Activated naive CD4-positive, alpha-beta T cell treated with anti-CD3 and anti-CD28 coated beads for 36 hours (primary cell): ENCODE measurements at regions not wholly inside any gene's neighbourhood (a gene's known extent, or its start where the extent isn't known, plus 50 kb on each side); places are given as distances from the start of the nearest gene placed in this dataset.
A peak's percentile ranks its signal among the peaks of the same experiment; 100 is the strongest.
"Not testable (repeated sequence)": the region's sequence is repeated elsewhere in the genome, so short reads cannot be mapped to it uniquely, and the experiment has no call there.

Source experiments
- CTCF ChIA-PET: fragments of 350-600 bp; sonication (Branson Sonifier 250); formaldehyde crosslinking; loops from one replicate; lab custom pipeline; 2021; ENCODE audit warnings: antibody characterized with exemption; lab: Charles Lee
- DNase-seq: peaks from one replicate; pipeline ENCODE4 v3.0.0-alpha.2; 2020
- H3K27ac Mint-ChIP-seq: one replicate; pipeline ENCODE4 v1.8.0; 2021; ENCODE audit warnings: mild to moderate bottlenecking, mixed read lengths
- H3K27me3 Mint-ChIP-seq: one replicate; pipeline ENCODE4 v1.8.0; 2021; ENCODE audit warnings: low read depth, mixed read lengths
- H3K36me3 Mint-ChIP-seq: one replicate; pipeline ENCODE4 v1.8.0; 2021; ENCODE audit warnings: low read depth, mixed read lengths
- H3K4me1 Mint-ChIP-seq: one replicate; pipeline ENCODE4 v1.8.0; 2021; ENCODE audit warnings: low read depth, mixed read lengths
- H3K4me3 Mint-ChIP-seq: one replicate; pipeline ENCODE4 v1.8.0; 2021; ENCODE audit warnings: mild to moderate bottlenecking, moderate library complexity, mixed read lengths
- H3K9me3 Mint-ChIP-seq: one replicate; pipeline ENCODE4 v1.8.0; 2021; ENCODE audit warnings: mixed read lengths
- intact Hi-C: fragments of 100-400 bp; cut with micrococcal nuclease; formaldehyde crosslinking; loops from one replicate; pipeline ENCODE4 v1.15.1; 2023

GRCh38 chr12:28996688-28997087, 152.4 kb upstream of the FAR2 start:
- Mint-ChIP-seq H3K27ac (no peak overlapping the region), H3K36me3 (no peaks in the 10 kb centered on the region), H3K4me1 (no peaks in the 10 kb centered on the region), H3K27me3 (peaks cover 6% of the 10 kb centered on the region), H3K9me3 (no peaks in the 10 kb centered on the region), H3K4me3 (no peak overlapping the region)
- intact Hi-C loops: loop anchor here (5.0 kb wide), 1 partner anchor 1029 kb away; no protein-coding TSS in a partner anchor
- CTCF ChIA-PET: interaction anchor here (1.1 kb wide), 1 partner anchor 17 kb away, joined by 4 read pairs; no protein-coding TSS in a partner anchor
- no peak for DNase-seq

GRCh38 chr12:28998662-28999120, 150.4 kb upstream of the FAR2 start:
- H3K36me3 Mint-ChIP-seq: no peaks in the 10 kb centered on the region
- no peak overlapping the region for H3K27ac Mint-ChIP-seq

DNA sequence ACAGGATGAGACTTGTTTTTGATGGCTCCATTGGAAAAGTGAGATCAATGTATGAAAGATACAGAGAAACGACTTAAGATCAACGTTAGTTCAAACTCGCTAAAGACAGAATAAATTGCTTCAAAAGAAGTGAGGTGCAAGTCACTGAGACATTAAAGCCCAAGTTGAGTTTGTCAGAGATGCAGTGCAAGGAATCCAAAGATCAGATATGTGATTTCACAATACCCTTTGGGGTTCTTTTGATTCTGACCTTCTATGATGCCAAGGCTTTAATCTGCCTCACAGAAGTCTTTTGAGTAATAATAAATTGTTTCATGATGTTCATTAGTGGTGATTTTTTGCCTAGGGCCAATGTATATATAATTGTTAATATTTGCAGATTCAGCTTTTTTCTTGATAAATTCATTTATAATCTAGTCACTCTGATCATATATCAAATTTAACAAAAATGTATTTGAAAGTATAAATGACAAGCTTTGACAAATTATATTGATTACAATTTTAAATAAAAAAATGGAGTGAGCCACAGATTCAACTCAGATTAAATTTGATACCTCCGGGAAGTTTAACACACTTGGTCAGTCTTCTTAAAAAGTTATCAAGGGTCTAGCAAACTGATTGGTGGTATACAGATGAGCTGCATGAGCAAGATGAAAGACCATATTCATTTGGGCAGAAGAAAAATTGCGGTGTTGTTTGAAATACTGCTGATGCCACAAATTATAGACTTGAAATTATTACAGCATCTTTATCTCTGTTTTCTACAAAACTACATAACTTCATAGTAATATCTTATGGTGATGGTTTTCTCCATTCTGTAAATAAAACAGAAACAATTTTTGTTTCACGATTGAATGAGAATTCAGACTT, 144.8 kb upstream of the FAR2 start:
- no peak for DNase-seq
- H3K9me3 Mint-ChIP-seq: no peaks in the 10 kb centered on the region
- H3K27ac Mint-ChIP-seq: no peak overlapping the region
- no peaks in the 10 kb centered on the region for H3K4me1 Mint-ChIP-seq
- intact Hi-C loops: no loop called here
- peaks cover 8% of the 10 kb centered on the region for H3K27me3 Mint-ChIP-seq
- no peaks in the 10 kb centered on the region for H3K36me3 Mint-ChIP-seq
- CTCF ChIA-PET: no interaction called here
- no peak overlapping the region for H3K4me3 Mint-ChIP-seq

More at GRCh38 chr12:28998662-28999120, 150.4 kb upstream of the FAR2 start:
- no peaks in the 10 kb centered on the region for H3K9me3 Mint-ChIP-seq
- H3K4me1 Mint-ChIP-seq: no peaks in the 10 kb centered on the region
- H3K4me3 Mint-ChIP-seq: no peak overlapping the region
- CTCF ChIA-PET: interaction anchor here (0.6 kb wide), 1 partner anchor 263 kb away, joined by 3 read pairs; no protein-coding TSS in a partner anchor
- DNase-seq: peak; percentile 40
- peaks cover 6% of the 10 kb centered on the region for H3K27me3 Mint-ChIP-seq
- intact Hi-C loops: loop anchor here (2.0 to 5.0 kb wide), 2 partner anchors 1031 to 1266 kb away; no protein-coding TSS in a partner anchor

GRCh38 chr12:29004936-29005304, 144.2 kb upstream of the FAR2 start:
- no peak for DNase-seq
- CTCF ChIA-PET: no interaction called here
- Mint-ChIP-seq H3K27me3 (peaks cover 6% of the 10 kb centered on the region), H3K36me3 (no peaks in the 10 kb centered on the region), H3K27ac (no peak overlapping the region), H3K9me3 (no peaks in the 10 kb centered on the region), H3K4me1 (no peaks in the 10 kb centered on the region), H3K4me3 (no peak overlapping the region)
- intact Hi-C loops: no loop called here

DNA sequence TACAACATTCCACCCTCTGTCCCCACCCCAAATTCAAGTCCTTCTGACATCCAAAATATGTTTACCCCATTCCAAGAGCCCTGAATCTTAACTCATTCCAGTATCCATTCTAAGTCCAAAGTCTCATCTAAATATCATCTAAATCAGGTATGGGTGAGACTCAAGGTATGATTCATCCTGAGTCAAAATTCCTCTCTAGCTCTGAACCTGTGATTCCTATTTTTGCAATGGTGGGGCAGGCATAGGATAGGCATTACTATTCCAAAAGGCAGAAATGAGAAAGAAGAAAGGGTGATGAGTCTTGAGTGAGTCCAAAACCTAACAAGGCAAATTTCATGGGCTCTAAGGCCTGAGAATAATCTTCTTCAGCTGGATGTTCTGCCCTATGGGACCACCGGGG, 140.3 kb upstream of the FAR2 start:
- H3K36me3 Mint-ChIP-seq: no peaks in the 10 kb centered on the region
- no peaks in the 10 kb centered on the region for H3K9me3 Mint-ChIP-seq
- DNase-seq: no peak
- H3K27me3 Mint-ChIP-seq: peaks cover 3% of the 10 kb centered on the region
- H3K4me3 Mint-ChIP-seq: no peak overlapping the region
- intact Hi-C loops: no loop called here
- no peaks in the 10 kb centered on the region for H3K4me1 Mint-ChIP-seq
- CTCF ChIA-PET: no interaction called here
- H3K27ac Mint-ChIP-seq: no peak overlapping the region

- H3K27ac Mint-ChIP-seq: no peak overlapping the region
- peaks cover under 1% of the 10 kb centered on the region for H3K36me3 Mint-ChIP-seq
- CTCF ChIA-PET: interaction anchor here (1.0 kb wide), 1 partner anchor 60 kb away, joined by 3 read pairs; no protein-coding TSS in a partner anchor
- H3K4me3 Mint-ChIP-seq: no peak overlapping the region
- peaks cover 2% of the 10 kb centered on the region for H3K27me3 Mint-ChIP-seq
- H3K9me3 Mint-ChIP-seq: no peaks in the 10 kb centered on the region
- DNase-seq: no peak
- intact Hi-C loops: no loop called here
- no peaks in the 10 kb centered on the region for H3K4me1 Mint-ChIP-seq
Measured at GRCh38 chr12:29012673-29013072, 136.4 kb upstream of the FAR2 start.

- H3K9me3 Mint-ChIP-seq, H3K27ac Mint-ChIP-seq, H3K36me3 Mint-ChIP-seq, intact Hi-C loops, H3K4me1 Mint-ChIP-seq, CTCF ChIA-PET, H3K4me3 Mint-ChIP-seq, DNase-seq, H3K27me3 Mint-ChIP-seq: not testable (repeated sequence)
Measured at GRCh38 chr12:29017532-29017931, 131.5 kb upstream of the FAR2 start.

GRCh38 chr12:29023436-29024076, 125.5 kb upstream of the FAR2 start:
- no peak for DNase-seq
- H3K27ac Mint-ChIP-seq: no peak overlapping the region
- no peaks in the 10 kb centered on the region for H3K9me3 Mint-ChIP-seq
- peaks cover 4% of the 10 kb centered on the region for H3K27me3 Mint-ChIP-seq
- CTCF ChIA-PET: no interaction called here
- H3K4me3 Mint-ChIP-seq: no peak overlapping the region
- peaks cover 14% of the 10 kb centered on the region for H3K4me1 Mint-ChIP-seq
- H3K36me3 Mint-ChIP-seq: no peaks in the 10 kb centered on the region
- intact Hi-C loops: no loop called here

- intact Hi-C loops: no loop called here
- Mint-ChIP-seq H3K27ac (no peak overlapping the region), H3K36me3 (no peaks in the 10 kb centered on the region), H3K9me3 (no peaks in the 10 kb centered on the region), H3K4me1 (peaks cover 14% of the 10 kb centered on the region), H3K4me3 (no peak overlapping the region), H3K27me3 (peaks cover 5% of the 10 kb centered on the region)
- no peak for DNase-seq
- CTCF ChIA-PET: no interaction called here
Measured at GRCh38 chr12:29024117-29024516, 125.0 kb upstream of the FAR2 start.

DNA sequence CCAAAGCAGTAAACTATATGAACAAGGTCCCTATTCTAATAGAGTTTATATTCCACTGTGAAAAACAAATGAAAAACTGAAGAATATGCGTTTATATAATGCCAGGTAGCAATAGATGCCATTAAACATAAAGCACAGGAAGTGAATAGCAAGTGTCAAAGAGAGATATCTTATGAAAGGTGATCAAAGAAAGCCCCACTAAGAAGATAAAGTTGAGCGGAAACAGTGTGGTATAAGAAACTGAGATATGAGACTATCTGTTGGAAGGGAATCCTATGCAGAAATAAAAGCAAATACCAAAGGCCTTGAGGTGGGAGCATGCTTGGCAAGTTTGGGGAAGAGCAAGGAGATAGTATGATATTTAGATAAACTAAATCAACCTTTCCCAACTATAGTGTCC, 123.1 kb upstream of the FAR2 start:
- H3K27ac Mint-ChIP-seq: no peak overlapping the region
- intact Hi-C loops: no loop called here
- no peak overlapping the region for H3K4me3 Mint-ChIP-seq
- no peak for DNase-seq
- H3K36me3 Mint-ChIP-seq: no peaks in the 10 kb centered on the region
- CTCF ChIA-PET: no interaction called here
- no peaks in the 10 kb centered on the region for H3K9me3 Mint-ChIP-seq
- H3K27me3 Mint-ChIP-seq: peaks cover 4% of the 10 kb centered on the region
- H3K4me1 Mint-ChIP-seq: peaks cover 14% of the 10 kb centered on the region

DNA sequence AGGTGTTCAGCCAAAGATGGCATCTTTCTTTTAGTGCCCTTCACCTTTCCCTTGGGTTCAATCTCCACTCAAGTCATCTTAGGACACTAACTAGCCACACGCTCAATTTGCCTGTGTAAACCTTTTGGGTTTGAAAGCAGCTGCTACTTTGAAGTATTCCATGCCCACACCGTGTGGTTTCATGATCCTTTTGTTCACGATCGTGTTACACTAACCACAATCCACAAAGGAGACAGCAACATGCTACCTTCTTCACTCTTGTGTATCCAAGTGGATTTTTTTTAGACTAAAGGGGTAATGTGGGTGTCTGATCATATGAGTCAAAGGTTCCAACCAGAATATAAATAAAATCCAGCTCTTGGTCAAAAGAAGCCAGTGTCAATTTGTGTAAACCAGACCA, 122.7 kb upstream of the FAR2 start:
- no peak overlapping the region for H3K4me3 Mint-ChIP-seq
- intact Hi-C loops: no loop called here
- H3K36me3 Mint-ChIP-seq: no peaks in the 10 kb centered on the region
- CTCF ChIA-PET: no interaction called here
- H3K9me3 Mint-ChIP-seq: no peaks in the 10 kb centered on the region
- peaks cover 2% of the 10 kb centered on the region for H3K27me3 Mint-ChIP-seq
- H3K27ac Mint-ChIP-seq: no peak overlapping the region
- peaks cover 14% of the 10 kb centered on the region for H3K4me1 Mint-ChIP-seq
- DNase-seq: no peak

- intact Hi-C loops, CTCF ChIA-PET, H3K9me3 Mint-ChIP-seq, H3K4me3 Mint-ChIP-seq, H3K36me3 Mint-ChIP-seq, H3K27ac Mint-ChIP-seq, DNase-seq: not testable (repeated sequence)
- Mint-ChIP-seq H3K27me3 (peaks cover 12% of the 10 kb centered on the region), H3K4me1 (peaks cover 14% of the 10 kb centered on the region)
Measured at GRCh38 chr12:29029484-29029883, 119.6 kb upstream of the FAR2 start.
